ENCODE measurements at regions not wholly inside any gene's neighbourhood (a gene's known extent, or its start where the extent isn't known, plus 50 kb on each side); places are given as distances from the start of the nearest gene placed in this dataset.

- TF ChIP-seq ZNF462 (CRISPR knock-in tag; IDR thresholded peaks at IDR 0.05) (no peak), ZNF114 (CRISPR knock-in tag; IDR thresholded peaks at IDR 0.05) (no peak), EZH2 (IDR thresholded peaks at IDR 0.05; ENCODE audit: low read depth, unreplicated experiment) (no peak)
These were observed 56.1 kb upstream of the FUT8 start (continued) for GRCh38 chr14:65356327-65356836.

GRCh38 chr14:65357113-65357512, 55.4 kb upstream of the FUT8 start:
- H2AFZ ChIP-seq = no peak overlapping the region
- Mint-ChIP-seq H3K27me3 (ENCODE audit: insufficient read depth, low read depth, poor library complexity) (peaks cover 2% of the 10 kb centered on the region), H3K36me3 (ENCODE audit: low read depth) (no peaks in the 10 kb centered on the region), H3K27ac (no peak overlapping the region), H3K9me3 (no peaks in the 10 kb centered on the region), H3K4me3 (no peak overlapping the region), H3K4me1 (peaks cover 15% of the 10 kb centered on the region)
- H3K4me2 ChIP-seq = no peak overlapping the region
- ATAC-seq = no peak
- H3K9me2 ChIP-seq (ENCODE audit: insufficient read depth) = 0 out of 2 replicates have a peak, but pooled peaks cover 4% of the 10 kb centered on the region
- H3K36me3 ChIP-seq (ENCODE audit: insufficient read depth) = no peaks in the 10 kb centered on the region
- H3K4me3 ChIP-seq = no peak overlapping the region
- no peaks in the 10 kb centered on the region for H3K79me2 ChIP-seq (replicated peaks; ENCODE audit: insufficient read depth)
- DNase-seq (ENCODE audit: low spot score) = no peak
- H3F3A ChIP-seq (replicated peaks; ENCODE audit: low read depth) = no peaks in the 10 kb centered on the region
- peaks cover 11% of the 10 kb centered on the region for H3K4me1 ChIP-seq (ENCODE audit: insufficient read depth)
- no peaks in the 10 kb centered on the region for H3K27me3 ChIP-seq (ENCODE audit: insufficient read depth)
- no peak overlapping the region for H3K27ac ChIP-seq (ENCODE audit: low read depth)
- H4K20me1 ChIP-seq (replicated peaks; ENCODE audit: insufficient read depth) = no peaks in the 10 kb centered on the region
- TF ChIP-seq STAT1 (IDR thresholded peaks at IDR 0.05; ENCODE audit: unreplicated experiment) = no peak
- TF ChIP-seq EZH2 (IDR thresholded peaks at IDR 0.05; ENCODE audit: low read depth, unreplicated experiment) = no peak
- no peak for TF ChIP-seq CTCF (conservative IDR thresholded peaks at IDR 0.05; ENCODE audit: low read depth in 2 of 2)
- TF ChIP-seq POLR2AphosphoS5 (IDR thresholded peaks at IDR 0.05; ENCODE audit: low read depth) = no peak
- no peak for TF ChIP-seq ETS1 (IDR thresholded peaks at IDR 0.05)
- TF ChIP-seq CREB1 (CRISPR knock-in tag; IDR thresholded peaks at IDR 0.05; ENCODE audit: low read depth) = no peak
- TF ChIP-seq REST (IDR thresholded peaks at IDR 0.05; ENCODE audit: unreplicated experiment) = no peak
- TF ChIP-seq ZNF331 (CRISPR knock-in tag; IDR thresholded peaks at IDR 0.05; ENCODE audit: low read depth) = no peak
- TF ChIP-seq NANOG (IDR thresholded peaks at IDR 0.05; ENCODE audit: borderline replicate concordance) = no peak
- no peak for TF ChIP-seq ZNF114 (CRISPR knock-in tag; IDR thresholded peaks at IDR 0.05)
- TF ChIP-seq EZH2phosphoT487 (IDR thresholded peaks at IDR 0.05; ENCODE audit: unreplicated experiment) = no peak
- no peak for TF ChIP-seq JUNB (IDR thresholded peaks at IDR 0.05; ENCODE audit: unreplicated experiment)

All from GM23338 (cell line).